Left ventricle myocardium inferior (tissue), 1 donor: ENCODE measurements at regions not wholly inside any gene's neighbourhood (a gene's known extent, or its start where the extent isn't known, plus 50 kb on each side); places are given as distances from the start of the nearest gene placed in this dataset.

Source experiments
- DNase-seq: peaks from one replicate; pipeline ENCODE4 v3.0.0-alpha.2; 2020
- H3K27ac ChIP-seq: fragments of 200-600 bp; replicated peaks from 2 replicates; pipeline ENCODE4 v1.8.0; 2021
- H3K27me3 ChIP-seq: fragments of 200-600 bp; 2 replicates; pipeline ENCODE4 v1.8.0; 2021; ENCODE audit warnings: low read depth
- H3K36me3 ChIP-seq: fragments of 200-600 bp; 2 replicates; pipeline ENCODE4 v1.8.0; 2021
- H3K4me1 ChIP-seq: fragments of 200-600 bp; 2 replicates; pipeline ENCODE4 v1.8.0; 2021
- H3K4me3 ChIP-seq: fragments of 200-600 bp; 2 replicates; pipeline ENCODE4 v1.8.0; 2021; ENCODE audit warnings: mild to moderate bottlenecking, moderate library complexity
- H3K9me3 ChIP-seq: fragments of 200-600 bp; replicated peaks from 2 replicates; pipeline ENCODE4 v1.8.0; 2021
- CTCF ChIP-seq: fragments of 200-600 bp; IDR thresholded peaks from 2 replicates; pipeline ENCODE4 v1.8.0; 2021; ENCODE audit warnings: antibody characterized with exemption, mild to moderate bottlenecking, borderline replicate concordance
- intact Hi-C: fragments of 100-400 bp; cut with micrococcal nuclease; formaldehyde crosslinking; loops from one replicate; pipeline ENCODE4 v1.11.0; 2022
- donor health status: DM: no; HTN: yes; CAD: no; lungs with severe emphysema.

- Histone ChIP-seq H3K9me3 (no peaks in the 10 kb centered on the region), H3K27me3 (no peaks in the 10 kb centered on the region), H3K27ac (no peak overlapping the region), H3K36me3 (no peaks in the 10 kb centered on the region), H3K4me1 (no peaks in the 10 kb centered on the region), H3K4me3 (no peak overlapping the region)
- no peak for TF ChIP-seq CTCF
- DNase-seq, result no peak
- intact Hi-C loops, result no loop called here
Observed at GRCh38 chr18:56393870-56394269, 244.5 kb downstream of the TXNL1 start.

GRCh38 chr18:56391931-56392590 lies 246.3 kb downstream of the TXNL1 start:
- Histone ChIP-seq H3K36me3 (no peaks in the 10 kb centered on the region), H3K27me3 (no peaks in the 10 kb centered on the region), H3K9me3 (no peaks in the 10 kb centered on the region), H3K4me3 (no peak overlapping the region), H3K27ac (no peak overlapping the region), H3K4me1 (no peaks in the 10 kb centered on the region)
- intact Hi-C loops, result no loop called here
- no peak for TF ChIP-seq CTCF
- DNase-seq, result no peak

GRCh38 chr18:56390626-56391025 lies 247.8 kb downstream of the TXNL1 start:
- Histone ChIP-seq H3K27me3 (no peaks in the 10 kb centered on the region), H3K4me3 (no peak overlapping the region), H3K4me1 (no peaks in the 10 kb centered on the region), H3K9me3 (no peaks in the 10 kb centered on the region), H3K36me3 (no peaks in the 10 kb centered on the region), H3K27ac (no peak overlapping the region)
- intact Hi-C loops, result no loop called here
- no peak for DNase-seq
- TF ChIP-seq CTCF, result no peak

- no peaks in the 10 kb centered on the region for H3K9me3 ChIP-seq
- H3K27me3 ChIP-seq, result no peaks in the 10 kb centered on the region
- TF ChIP-seq CTCF, result peak; percentile 22
- no peak overlapping the region for H3K27ac ChIP-seq
- no peaks in the 10 kb centered on the region for H3K36me3 ChIP-seq
- no peaks in the 10 kb centered on the region for H3K4me1 ChIP-seq
- no peak for DNase-seq
- no peak overlapping the region for H3K4me3 ChIP-seq
- intact Hi-C loops, result no loop called here
Observed at GRCh38 chr18:56389190-56389589, 249.2 kb downstream of the TXNL1 start.

- no peaks in the 10 kb centered on the region for H3K4me1 ChIP-seq
- no peaks in the 10 kb centered on the region for H3K9me3 ChIP-seq
- no peak overlapping the region for H3K27ac ChIP-seq
- intact Hi-C loops, result no loop called here
- no peaks in the 10 kb centered on the region for H3K27me3 ChIP-seq
- no peaks in the 10 kb centered on the region for H3K36me3 ChIP-seq
- no peak for DNase-seq
- H3K4me3 ChIP-seq, result no peak overlapping the region
- TF ChIP-seq CTCF, result no peak
Observed at GRCh38 chr18:56388571-56388970, 249.8 kb downstream of the TXNL1 start.
